Liver (tissue), 8 donors: ENCODE measurements at regions not wholly inside any gene's neighbourhood (a gene's known extent, or its start where the extent isn't known, plus 50 kb on each side); places are given as distances from the start of the nearest gene placed in this dataset.
"Not testable (repeated sequence)": the region's sequence is repeated elsewhere in the genome, so short reads cannot be mapped to it uniquely, and the experiment has no call there.

Experiments
- DNase-seq: peaks from one replicate; pipeline ENCODE4 v3.0.0-alpha.2; 2017; ENCODE audit warnings: low spot score
- H3K27ac ChIP-seq, 2 donors: one replicate each; pipeline ENCODE4 v1.7.0; 2013; ENCODE audit warnings: inconsistent platforms in 2 of 2, low read length in 2 of 2, control low read depth in 1 of 2, low read depth in 1 of 2, mild to moderate bottlenecking in 1 of 2
- H3K27me3 ChIP-seq, 4 donors: one replicate each; pipeline versions ENCODE4 v1.6.1 to v1.7.0; 2013; ENCODE audit warnings: low read length in 3 of 4, inconsistent platforms in 1 of 4, mild to moderate bottlenecking in 1 of 4, moderate library complexity in 1 of 4; ENCODE audit not compliant: control insufficient read depth in 4 of 4, insufficient read depth in 4 of 4
- H3K36me3 ChIP-seq, 4 donors: one replicate each; pipeline versions ENCODE4 v1.6.1 to v1.7.0; 2013; ENCODE audit warnings: low read length in 3 of 4, mild to moderate bottlenecking in 3 of 4, low read depth in 1 of 4, moderate library complexity in 1 of 4; ENCODE audit not compliant: control insufficient read depth in 4 of 4, insufficient read depth in 3 of 4
- H3K4me1 ChIP-seq, 4 donors: one replicate each; pipeline versions ENCODE4 v1.6.1 to v1.7.0; 2013; ENCODE audit warnings: low read length in 3 of 4, mild to moderate bottlenecking in 3 of 4, moderate library complexity in 1 of 4; ENCODE audit not compliant: control insufficient read depth in 4 of 4, insufficient read depth in 4 of 4
- H3K4me3 ChIP-seq, 3 donors: one replicate each; pipeline versions ENCODE4 v1.6.1 to v1.7.0; 2013; ENCODE audit warnings: low read length in 3 of 3, control low read depth in 1 of 3, low read depth in 1 of 3, mild to moderate bottlenecking in 1 of 3
- H3K9ac ChIP-seq, 2 donors: one replicate each; pipeline ENCODE4 v1.7.0; 2013; ENCODE audit warnings: low read length in 2 of 2, mild to moderate bottlenecking in 2 of 2, moderate library complexity in 2 of 2, control low read depth in 1 of 2, low read depth in 1 of 2
- H3K9me3 ChIP-seq, 4 donors: one replicate each; pipeline versions ENCODE4 v1.6.1 to v1.7.0; 2013; ENCODE audit warnings: low read length in 3 of 4; ENCODE audit not compliant: control insufficient read depth in 4 of 4
- EGR1 ChIP-seq, 2 donors: IDR thresholded peaks; 2 replicates each; pipeline ENCODE4 v1.6.1; 2016 to 2018; ENCODE audit warnings: antibody characterized with exemption in 2 of 2, low read depth in 2 of 2
- FOXA1 ChIP-seq: IDR thresholded peaks from 2 replicates; pipeline ENCODE4 v1.6.1; 2016; ENCODE audit warnings: antibody characterized with exemption
- FOXA2 ChIP-seq: IDR thresholded peaks from 2 replicates; pipeline ENCODE4 v1.6.1; 2016; ENCODE audit warnings: antibody characterized with exemption
- GABPA ChIP-seq, 2 donors: IDR thresholded peaks in 1 of 2; conservative IDR thresholded peaks in 1 of 2; 2 replicates each; pipeline ENCODE4 v1.6.1; 2016; ENCODE audit warnings: antibody characterized with exemption in 2 of 2, mild to moderate bottlenecking in 1 of 2, moderate library complexity in 1 of 2
- HNF4A ChIP-seq, 2 donors: conservative IDR thresholded peaks; 2 replicates each; pipeline ENCODE4 v1.6.1; 2016; ENCODE audit warnings: antibody characterized with exemption in 2 of 2, mild to moderate bottlenecking in 2 of 2
- HNF4G ChIP-seq: IDR thresholded peaks from 2 replicates; pipeline ENCODE4 v1.6.1; 2016; ENCODE audit warnings: antibody characterized with exemption
- JUND ChIP-seq, 2 donors: IDR thresholded peaks; 2 replicates each; pipeline ENCODE4 v1.6.1; 2016; ENCODE audit warnings: antibody characterized with exemption in 2 of 2
- MAX ChIP-seq: IDR thresholded peaks from 2 replicates; pipeline ENCODE4 v1.6.1; 2016; ENCODE audit warnings: antibody characterized with exemption
- NR2F2 ChIP-seq: IDR thresholded peaks from 2 replicates; pipeline ENCODE4 v1.6.1; 2016; ENCODE audit warnings: antibody characterized with exemption
- RAD21 ChIP-seq, 2 donors: IDR thresholded peaks; 2 replicates each; pipeline ENCODE4 v1.6.1; 2016; ENCODE audit warnings: antibody characterized with exemption in 2 of 2, mild to moderate bottlenecking in 2 of 2
- RXRA ChIP-seq, 2 donors: IDR thresholded peaks; 2 replicates each; pipeline ENCODE4 v1.6.1; 2017 to 2018; ENCODE audit warnings: antibody characterized with exemption in 2 of 2, mild to moderate bottlenecking in 1 of 2
- SP1 ChIP-seq: IDR thresholded peaks from 2 replicates; pipeline ENCODE4 v1.6.1; 2018; ENCODE audit warnings: antibody characterized with exemption, mild to moderate bottlenecking
- TAF1 ChIP-seq: conservative IDR thresholded peaks from 2 replicates; pipeline ENCODE4 v1.6.1; 2016; ENCODE audit warnings: antibody characterized with exemption, mild to moderate bottlenecking
- YY1 ChIP-seq: IDR thresholded peaks from 2 replicates; pipeline ENCODE4 v1.6.1; 2016; ENCODE audit warnings: antibody characterized with exemption, mild to moderate bottlenecking
- WGBS: extraction: QIAGEN DNeasy Blood & Tissue Kit; methylation state at CpG from one replicate; pipeline ENCODE4 v1.1.7; 2013; 5-methylcytosine and 5-hydroxymethylcytosine counted together
- TF ChIP-seq, protein P1 (sequence below): IDR thresholded peaks from 2 replicates; pipeline ENCODE4 v1.6.1; 2016; ENCODE audit warnings: antibody characterized with exemption
- TF ChIP-seq, protein P2 (sequence below): IDR thresholded peaks from 2 replicates; pipeline ENCODE4 v1.6.1; 2016; ENCODE audit warnings: antibody characterized with exemption
- TF ChIP-seq, protein P3 (sequence below): fragments of 150-350 bp; IDR thresholded peaks from 2 replicates; pipeline ENCODE4 v1.5.1; 2017; ENCODE audit warnings: improper control_type of control experiment, low read depth, low read length; ENCODE audit not compliant: missing input control
- TF ChIP-seq, protein P4 (sequence below): IDR thresholded peaks from 2 replicates; pipeline ENCODE4 v1.6.1; 2016; ENCODE audit warnings: antibody characterized with exemption, mild to moderate bottlenecking
- donor health status: healthy.
- donor health status: healthy.
- donor health status: healthy.
- donor health status: healthy.
- donor health status: healthy.

- Histone ChIP-seq H3K9me3 (no peaks in the 10 kb centered on the region), H3K4me3 (no peak overlapping the region), H3K27me3 (no peaks in the 10 kb centered on the region), H3K27ac (no peak overlapping the region), H3K9ac (no peak overlapping the region), H3K36me3 (no peaks in the 10 kb centered on the region), H3K4me1 (peaks cover 0 to 3% (median 0%) of the 10 kb centered on the region in 4 donors)
- no peak for TF ChIP-seq RAD21 (IDR thresholded peaks at IDR 0.05)
- TF ChIP-seq HNF4A (conservative IDR thresholded peaks at IDR 0.05): no peak
- no peak for TF ChIP-seq JUND (IDR thresholded peaks at IDR 0.05)
- TF ChIP-seq, protein P1, sequence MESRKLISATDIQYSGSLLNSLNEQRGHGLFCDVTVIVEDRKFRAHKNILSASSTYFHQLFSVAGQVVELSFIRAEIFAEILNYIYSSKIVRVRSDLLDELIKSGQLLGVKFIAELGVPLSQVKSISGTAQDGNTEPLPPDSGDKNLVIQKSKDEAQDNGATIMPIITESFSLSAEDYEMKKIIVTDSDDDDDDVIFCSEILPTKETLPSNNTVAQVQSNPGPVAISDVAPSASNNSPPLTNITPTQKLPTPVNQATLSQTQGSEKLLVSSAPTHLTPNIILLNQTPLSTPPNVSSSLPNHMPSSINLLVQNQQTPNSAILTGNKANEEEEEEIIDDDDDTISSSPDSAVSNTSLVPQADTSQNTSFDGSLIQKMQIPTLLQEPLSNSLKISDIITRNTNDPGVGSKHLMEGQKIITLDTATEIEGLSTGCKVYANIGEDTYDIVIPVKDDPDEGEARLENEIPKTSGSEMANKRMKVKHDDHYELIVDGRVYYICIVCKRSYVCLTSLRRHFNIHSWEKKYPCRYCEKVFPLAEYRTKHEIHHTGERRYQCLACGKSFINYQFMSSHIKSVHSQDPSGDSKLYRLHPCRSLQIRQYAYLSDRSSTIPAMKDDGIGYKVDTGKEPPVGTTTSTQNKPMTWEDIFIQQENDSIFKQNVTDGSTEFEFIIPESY: no peak
- no peak for TF ChIP-seq GABPA (IDR thresholded peaks at IDR 0.05 in 1 of 2, conservative IDR thresholded peaks at IDR 0.05 in 1 of 2)
- no peak for TF ChIP-seq NR2F2
- TF ChIP-seq MAX: no peak
- TF ChIP-seq RXRA (IDR thresholded peaks at IDR 0.05): no peak
- TF ChIP-seq YY1: no peak
- no peak for TF ChIP-seq SP1
- no peak for TF ChIP-seq FOXA2
- TF ChIP-seq TAF1: no peak
- TF ChIP-seq, protein P2, sequence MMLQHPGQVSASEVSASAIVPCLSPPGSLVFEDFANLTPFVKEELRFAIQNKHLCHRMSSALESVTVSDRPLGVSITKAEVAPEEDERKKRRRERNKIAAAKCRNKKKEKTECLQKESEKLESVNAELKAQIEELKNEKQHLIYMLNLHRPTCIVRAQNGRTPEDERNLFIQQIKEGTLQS: no peak
- TF ChIP-seq HNF4G: no peak
- TF ChIP-seq FOXA1: no peak
- TF ChIP-seq, protein P3, sequence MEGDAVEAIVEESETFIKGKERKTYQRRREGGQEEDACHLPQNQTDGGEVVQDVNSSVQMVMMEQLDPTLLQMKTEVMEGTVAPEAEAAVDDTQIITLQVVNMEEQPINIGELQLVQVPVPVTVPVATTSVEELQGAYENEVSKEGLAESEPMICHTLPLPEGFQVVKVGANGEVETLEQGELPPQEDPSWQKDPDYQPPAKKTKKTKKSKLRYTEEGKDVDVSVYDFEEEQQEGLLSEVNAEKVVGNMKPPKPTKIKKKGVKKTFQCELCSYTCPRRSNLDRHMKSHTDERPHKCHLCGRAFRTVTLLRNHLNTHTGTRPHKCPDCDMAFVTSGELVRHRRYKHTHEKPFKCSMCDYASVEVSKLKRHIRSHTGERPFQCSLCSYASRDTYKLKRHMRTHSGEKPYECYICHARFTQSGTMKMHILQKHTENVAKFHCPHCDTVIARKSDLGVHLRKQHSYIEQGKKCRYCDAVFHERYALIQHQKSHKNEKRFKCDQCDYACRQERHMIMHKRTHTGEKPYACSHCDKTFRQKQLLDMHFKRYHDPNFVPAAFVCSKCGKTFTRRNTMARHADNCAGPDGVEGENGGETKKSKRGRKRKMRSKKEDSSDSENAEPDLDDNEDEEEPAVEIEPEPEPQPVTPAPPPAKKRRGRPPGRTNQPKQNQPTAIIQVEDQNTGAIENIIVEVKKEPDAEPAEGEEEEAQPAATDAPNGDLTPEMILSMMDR: no peak
- TF ChIP-seq, protein P4, sequence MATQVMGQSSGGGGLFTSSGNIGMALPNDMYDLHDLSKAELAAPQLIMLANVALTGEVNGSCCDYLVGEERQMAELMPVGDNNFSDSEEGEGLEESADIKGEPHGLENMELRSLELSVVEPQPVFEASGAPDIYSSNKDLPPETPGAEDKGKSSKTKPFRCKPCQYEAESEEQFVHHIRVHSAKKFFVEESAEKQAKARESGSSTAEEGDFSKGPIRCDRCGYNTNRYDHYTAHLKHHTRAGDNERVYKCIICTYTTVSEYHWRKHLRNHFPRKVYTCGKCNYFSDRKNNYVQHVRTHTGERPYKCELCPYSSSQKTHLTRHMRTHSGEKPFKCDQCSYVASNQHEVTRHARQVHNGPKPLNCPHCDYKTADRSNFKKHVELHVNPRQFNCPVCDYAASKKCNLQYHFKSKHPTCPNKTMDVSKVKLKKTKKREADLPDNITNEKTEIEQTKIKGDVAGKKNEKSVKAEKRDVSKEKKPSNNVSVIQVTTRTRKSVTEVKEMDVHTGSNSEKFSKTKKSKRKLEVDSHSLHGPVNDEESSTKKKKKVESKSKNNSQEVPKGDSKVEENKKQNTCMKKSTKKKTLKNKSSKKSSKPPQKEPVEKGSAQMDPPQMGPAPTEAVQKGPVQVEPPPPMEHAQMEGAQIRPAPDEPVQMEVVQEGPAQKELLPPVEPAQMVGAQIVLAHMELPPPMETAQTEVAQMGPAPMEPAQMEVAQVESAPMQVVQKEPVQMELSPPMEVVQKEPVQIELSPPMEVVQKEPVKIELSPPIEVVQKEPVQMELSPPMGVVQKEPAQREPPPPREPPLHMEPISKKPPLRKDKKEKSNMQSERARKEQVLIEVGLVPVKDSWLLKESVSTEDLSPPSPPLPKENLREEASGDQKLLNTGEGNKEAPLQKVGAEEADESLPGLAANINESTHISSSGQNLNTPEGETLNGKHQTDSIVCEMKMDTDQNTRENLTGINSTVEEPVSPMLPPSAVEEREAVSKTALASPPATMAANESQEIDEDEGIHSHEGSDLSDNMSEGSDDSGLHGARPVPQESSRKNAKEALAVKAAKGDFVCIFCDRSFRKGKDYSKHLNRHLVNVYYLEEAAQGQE: no peak
- TF ChIP-seq EGR1 (IDR thresholded peaks at IDR 0.05; ENCODE audit: low read depth in 2 of 2): no peak
- WGBS: 95% methylated on average over 5 of the region's 5 CpGs
- DNase-seq: no peak
These were observed 1227.8 kb upstream of the ZEB2 start for GRCh38 chr2:145747715-145748114.

DNA sequence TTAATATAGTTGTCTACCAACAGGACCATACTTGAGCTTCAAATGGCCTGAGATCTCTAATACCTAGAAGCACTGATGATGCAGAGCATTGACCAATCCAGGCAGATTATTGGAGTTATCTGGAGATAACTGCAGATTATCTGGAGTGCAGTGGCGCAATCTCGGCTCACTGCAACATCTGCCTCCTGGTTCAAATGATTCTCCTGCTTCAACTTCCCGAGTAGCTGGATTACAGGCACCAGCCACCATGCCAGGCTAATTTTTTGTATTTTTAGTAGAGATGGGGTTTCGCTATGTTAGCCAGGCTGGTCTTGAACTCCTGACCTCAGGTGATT, 1225.4 kb upstream of the ZEB2 start:
- H3K4me3 ChIP-seq, H3K9ac ChIP-seq: not testable (repeated sequence)

More for the DNA sequence above, 1225.4 kb upstream of the ZEB2 start:
- H3K36me3 ChIP-seq, H3K4me1 ChIP-seq, DNase-seq, H3K9me3 ChIP-seq, H3K27me3 ChIP-seq, H3K27ac ChIP-seq: not testable (repeated sequence)
- 88% methylated on average over 4 of the region's 4 CpGs for WGBS
